Uterus (tissue), 3 donors: ENCODE measurements at regions not wholly inside any gene's neighbourhood (a gene's known extent, or its start where the extent isn't known, plus 50 kb on each side); places are given as distances from the start of the nearest gene placed in this dataset.
"Not testable (repeated sequence)": the region's sequence is repeated elsewhere in the genome, so short reads cannot be mapped to it uniquely, and the experiment has no call there.

Experiments
- DNase-seq, 2 donors: peaks; one replicate each; pipeline ENCODE4 v3.0.0-alpha.2; 2019 to 2020
- H3K27ac ChIP-seq, 2 donors: fragments of 200-600 bp; sonication (generic); 1 replicate in 1 of 2; 2 replicates in 1 of 2; pipeline ENCODE4 v1.5.1; 2016 to 2018
- H3K27me3 ChIP-seq, 2 donors: fragments of 200-600 bp; sonication (generic); one replicate each; pipeline ENCODE4 v1.5.1; 2018 to 2019; ENCODE audit warnings: control low read depth in 1 of 2
- H3K36me3 ChIP-seq, 2 donors: fragments of 200-600 bp; sonication (generic); one replicate each; pipeline ENCODE4 v1.5.1; 2019; ENCODE audit warnings: control low read depth in 1 of 2
- H3K4me1 ChIP-seq, 2 donors: fragments of 200-600 bp; sonication (generic); one replicate each; pipeline ENCODE4 v1.5.1; 2018 to 2019; ENCODE audit warnings: control low read depth in 1 of 2
- H3K4me3 ChIP-seq, 2 donors: fragments of 200-600 bp; sonication (generic); 1 replicate in 1 of 2; 2 replicates in 1 of 2; pipeline ENCODE4 v1.5.1; 2018 to 2019; ENCODE audit warnings: mild to moderate bottlenecking in 1 of 2
- H3K9me3 ChIP-seq, 2 donors: fragments of 200-600 bp; sonication (generic); one replicate each; pipeline ENCODE4 v1.5.1; 2019; ENCODE audit warnings: control low read depth in 1 of 2
- CTCF ChIP-seq, 4 experiments: fragments of 200-600 bp in 2 of 4; fragments of 450-650 bp in 2 of 4; sonication (generic) in 2 of 4; IDR thresholded peaks; one replicate each; pipeline ENCODE4 v1.5.1; 2016 to 2019; ENCODE audit warnings: antibody characterized with exemption in 4 of 4, mild to moderate bottlenecking in 2 of 4, moderate library complexity in 1 of 4
- POLR2A ChIP-seq, 2 donors: fragments of 450-650 bp; IDR thresholded peaks; one replicate each; pipeline ENCODE4 v1.6.1; 2016; ENCODE audit warnings: antibody characterized with exemption in 2 of 2, mild to moderate bottlenecking in 1 of 2, moderate library complexity in 1 of 2
- intact Hi-C: fragments of 100-400 bp; cut with DNase I; formaldehyde crosslinking; loops from one replicate; pipeline ENCODE4 v1.15.1; 2023; ENCODE audit warnings: low total_unique reads
- donor health status: DM: yes; HTN: yes; CAD: no.

- Histone ChIP-seq H3K9me3 (no peaks in the 10 kb centered on the region), H3K4me1 (no peaks in the 10 kb centered on the region), H3K4me3 (no peak overlapping the region), H3K36me3 (no peaks in the 10 kb centered on the region), H3K27ac (no peak overlapping the region), H3K27me3 (no peaks in the 10 kb centered on the region)
- TF ChIP-seq CTCF (IDR thresholded peaks at IDR 0.05) (no peak), POLR2A (IDR thresholded peaks at IDR 0.05) (no peak)
- no peak for DNase-seq
- intact Hi-C loops = no loop called here
Measured at GRCh38 chr20:40955326-40955725, 73.3 kb upstream of the TOP1 start.

DNA sequence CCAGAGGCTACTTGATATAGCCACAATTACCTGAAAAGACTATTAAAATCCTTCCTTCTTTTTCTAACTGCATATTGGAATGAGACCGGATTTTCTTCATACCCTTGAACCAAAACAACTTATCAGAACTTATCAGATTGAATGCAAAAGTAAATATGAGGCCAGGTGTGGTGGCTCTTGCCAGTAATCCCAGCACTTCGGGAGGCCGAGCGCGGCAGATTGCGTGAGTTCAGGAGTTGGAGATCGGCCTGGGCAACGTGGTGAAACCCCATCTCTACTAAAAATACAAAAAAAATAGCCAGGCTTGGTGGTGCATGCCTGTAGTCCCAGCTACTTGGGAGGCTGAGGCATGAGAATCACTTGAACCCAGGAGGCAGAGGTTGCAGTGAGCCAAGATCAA lies 72.8 kb upstream of the TOP1 start:
- H3K9me3 ChIP-seq, H3K4me1 ChIP-seq, H3K4me3 ChIP-seq, intact Hi-C loops, H3K27me3 ChIP-seq, H3K27ac ChIP-seq, H3K36me3 ChIP-seq, DNase-seq: not testable (repeated sequence)

GRCh38 chr20:40956542-40957264 lies 71.9 kb upstream of the TOP1 start:
- Histone ChIP-seq H3K36me3 (no peaks in the 10 kb centered on the region), H3K4me3 (no peak overlapping the region), H3K4me1 (no peaks in the 10 kb centered on the region), H3K9me3 (no peaks in the 10 kb centered on the region), H3K27me3 (no peaks in the 10 kb centered on the region), H3K27ac (no peak overlapping the region)
- intact Hi-C loops = no loop called here
- DNase-seq = no peak
- TF ChIP-seq CTCF (IDR thresholded peaks at IDR 0.05) = no peak
- TF ChIP-seq POLR2A (IDR thresholded peaks at IDR 0.05) = no peak

GRCh38 chr20:40957265-40957760 lies 71.3 kb upstream of the TOP1 start:
- intact Hi-C loops = no loop called here
- TF ChIP-seq POLR2A (IDR thresholded peaks at IDR 0.05) (no peak), CTCF (IDR thresholded peaks at IDR 0.05) (no peak)
- H3K27me3 ChIP-seq = no peaks in the 10 kb centered on the region
- no peak overlapping the region for H3K4me3 ChIP-seq
- H3K9me3 ChIP-seq = no peaks in the 10 kb centered on the region
- H3K4me1 ChIP-seq = no peaks in the 10 kb centered on the region
- no peak overlapping the region for H3K27ac ChIP-seq
- no peak for DNase-seq
- no peaks in the 10 kb centered on the region for H3K36me3 ChIP-seq

DNA sequence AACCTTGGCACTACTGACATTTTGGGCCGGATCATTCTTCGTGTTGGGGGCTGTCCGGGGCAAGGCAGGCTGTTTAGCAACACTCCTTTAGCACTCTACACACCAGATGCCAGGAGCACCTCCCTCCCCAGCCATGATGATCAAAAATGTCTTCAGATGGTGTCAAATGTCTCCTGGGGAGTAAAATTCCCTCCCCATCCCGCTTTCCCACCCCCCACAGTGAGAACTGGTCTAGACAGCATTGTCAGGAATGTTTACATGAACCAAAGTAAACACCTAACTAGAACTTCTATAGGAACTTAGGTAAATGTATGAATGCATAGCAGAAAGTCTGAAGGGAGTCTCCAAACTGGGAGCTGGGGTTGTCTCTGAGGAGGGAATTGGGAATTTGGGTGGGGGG lies 70.0 kb upstream of the TOP1 start:
- Histone ChIP-seq H3K27ac (no peak overlapping the region), H3K36me3 (no peaks in the 10 kb centered on the region), H3K27me3 (no peaks in the 10 kb centered on the region), H3K9me3 (no peaks in the 10 kb centered on the region), H3K4me1 (no peaks in the 10 kb centered on the region), H3K4me3 (no peak overlapping the region)
- no peak for DNase-seq
- intact Hi-C loops = no loop called here
- TF ChIP-seq POLR2A (IDR thresholded peaks at IDR 0.05) (no peak), CTCF (IDR thresholded peaks at IDR 0.05) (no peak)
